Adrenal gland (tissue), 9 donors: ENCODE measurements at regions not wholly inside any gene's neighbourhood (a gene's known extent, or its start where the extent isn't known, plus 50 kb on each side); places are given as distances from the start of the nearest gene placed in this dataset.

Experiments
- DNase-seq, 7 donors: peaks; one replicate each; pipeline ENCODE4 v3.0.0-alpha.2; 2019 to 2020
- H3K27ac ChIP-seq, 5 donors: fragments of 200-600 bp; sonication (generic) in 4 of 5; 1 replicate in 3 of 5; 2 replicates in 2 of 5; pipeline versions ENCODE4 v1.5.1 to v1.8.0; 2016 to 2020; ENCODE audit warnings: mild to moderate bottlenecking in 1 of 5
- H3K27me3 ChIP-seq: fragments of 200-600 bp; 2 replicates; pipeline ENCODE4 v1.8.0; 2021
- H3K36me3 ChIP-seq, 2 donors: fragments of 200-600 bp; replicated peaks in 1 of 2; 1 replicate in 1 of 2; 2 replicates in 1 of 2; pipeline versions ENCODE4 v1.5.1 to v1.8.0; 2018 to 2022
- H3K4me1 ChIP-seq, 2 donors: fragments of 200-600 bp; replicated peaks in 1 of 2; 1 replicate in 1 of 2; 2 replicates in 1 of 2; pipeline versions ENCODE4 v1.5.1 to v1.8.0; 2018 to 2021
- H3K4me3 ChIP-seq, 4 donors: fragments of 200-600 bp; sonication (generic) in 3 of 4; one replicate each; pipeline ENCODE4 v1.5.1; 2016 to 2018
- H3K9me3 ChIP-seq, 3 donors: fragments of 200-600 bp; sonication (generic) in 1 of 3; replicated peaks in 1 of 3; 1 replicate in 2 of 3; 2 replicates in 1 of 3; pipeline versions ENCODE4 v1.5.1 to v1.8.0; 2016 to 2021
- POLR2A ChIP-seq, 2 donors: fragments of 450-650 bp; IDR thresholded peaks; one replicate each; pipeline ENCODE4 v1.6.1; 2017; ENCODE audit warnings: antibody characterized with exemption in 2 of 2, mild to moderate bottlenecking in 2 of 2, moderate library complexity in 1 of 2
- WGBS, 4 donors: extraction: QIAGEN DNeasy Blood & Tissue Kit in 2 of 4; methylation state at CpG; one replicate each; pipeline versions ENCODE4 v1.1.5 to v1.1.7; 2013 to 2017; 5-methylcytosine and 5-hydroxymethylcytosine counted together
- intact Hi-C, 2 donors: fragments of 100-400 bp; cut with DNase I; formaldehyde crosslinking; loops; one replicate each; pipeline versions ENCODE4 v1.14.1 to v1.15.0; 2022 to 2023
- TF ChIP-seq, protein P1 (sequence below), 6 experiments: fragments of 450-650 bp in 4 of 6; fragments of 200-600 bp in 2 of 6; sonication (generic) in 1 of 6; IDR thresholded peaks; 1 replicate in 5 of 6; 2 replicates in 1 of 6; pipeline versions ENCODE4 v1.5.1 to v1.8.0; 2016 to 2021; ENCODE audit warnings: antibody characterized with exemption in 6 of 6, mild to moderate bottlenecking in 2 of 6, moderate library complexity in 1 of 6
- donor health status: healthy with polysubstance abuse.
- donor health status: Bipolar disorder and iron deficiency.
- donor health status: DM: yes; HTN: yes; CAD: no.
- donor health status: DM: no; HTN: no; CAD: no.
- donor health status: DM: no; HTN: no; CAD: no.

GRCh38 chr1:105005594-105006195 lies 1256.0 kb downstream of the AMY1C start:
- Histone ChIP-seq H3K4me3 (no peak overlapping the region), H3K4me1 (no peaks in the 10 kb centered on the region), H3K9me3 (no peaks in the 10 kb centered on the region), H3K36me3 (no peaks in the 10 kb centered on the region), H3K27ac (no peak overlapping the region), H3K27me3 (no peaks in the 10 kb centered on the region)
- WGBS, 4 donors = 76 to 100% (median 84%) methylated on average over 1 to 7 of the region's 7 CpGs
- no peak for DNase-seq
- TF ChIP-seq, protein P1, sequence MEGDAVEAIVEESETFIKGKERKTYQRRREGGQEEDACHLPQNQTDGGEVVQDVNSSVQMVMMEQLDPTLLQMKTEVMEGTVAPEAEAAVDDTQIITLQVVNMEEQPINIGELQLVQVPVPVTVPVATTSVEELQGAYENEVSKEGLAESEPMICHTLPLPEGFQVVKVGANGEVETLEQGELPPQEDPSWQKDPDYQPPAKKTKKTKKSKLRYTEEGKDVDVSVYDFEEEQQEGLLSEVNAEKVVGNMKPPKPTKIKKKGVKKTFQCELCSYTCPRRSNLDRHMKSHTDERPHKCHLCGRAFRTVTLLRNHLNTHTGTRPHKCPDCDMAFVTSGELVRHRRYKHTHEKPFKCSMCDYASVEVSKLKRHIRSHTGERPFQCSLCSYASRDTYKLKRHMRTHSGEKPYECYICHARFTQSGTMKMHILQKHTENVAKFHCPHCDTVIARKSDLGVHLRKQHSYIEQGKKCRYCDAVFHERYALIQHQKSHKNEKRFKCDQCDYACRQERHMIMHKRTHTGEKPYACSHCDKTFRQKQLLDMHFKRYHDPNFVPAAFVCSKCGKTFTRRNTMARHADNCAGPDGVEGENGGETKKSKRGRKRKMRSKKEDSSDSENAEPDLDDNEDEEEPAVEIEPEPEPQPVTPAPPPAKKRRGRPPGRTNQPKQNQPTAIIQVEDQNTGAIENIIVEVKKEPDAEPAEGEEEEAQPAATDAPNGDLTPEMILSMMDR (IDR thresholded peaks at IDR 0.05) = no peak
- TF ChIP-seq POLR2A (IDR thresholded peaks at IDR 0.05) = no peak
- intact Hi-C loops = no loop called here

DNA sequence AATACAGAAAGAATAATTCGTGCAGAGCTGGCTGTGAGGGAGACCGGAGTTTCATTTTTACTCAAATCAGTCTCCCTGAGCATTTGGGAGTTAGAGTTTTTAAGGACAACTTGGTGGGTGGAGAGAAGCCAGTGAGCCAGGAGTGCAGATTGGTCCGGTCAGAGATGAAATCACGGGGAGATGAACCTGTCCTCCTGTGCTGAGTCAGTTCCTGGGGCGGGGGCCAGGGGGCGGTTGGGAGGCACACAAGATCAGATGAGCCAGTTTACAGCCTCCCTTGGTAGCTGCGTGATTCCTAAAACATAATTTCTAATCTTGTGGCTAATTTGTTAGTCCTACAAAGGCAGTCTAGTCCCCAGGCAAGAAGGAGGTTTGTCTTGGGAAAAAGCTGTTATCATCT lies 1267.9 kb downstream of the AMY1C start:
- intact Hi-C loops = no loop called here
- Histone ChIP-seq H3K27ac (no peak overlapping the region), H3K4me1 (no peaks in the 10 kb centered on the region), H3K4me3 (no peak overlapping the region), H3K9me3 (no peaks in the 10 kb centered on the region), H3K36me3 (no peaks in the 10 kb centered on the region), H3K27me3 (no peaks in the 10 kb centered on the region)
- WGBS, 4 donors = 59 to 71% (median 68%) methylated on average over 7 of the region's 7 CpGs
- no peak for TF ChIP-seq POLR2A (IDR thresholded peaks at IDR 0.05)
- TF ChIP-seq, protein P1 (IDR thresholded peaks at IDR 0.05) = no peak
- DNase-seq = no peak

GRCh38 chr1:105023719-105024118 lies 1274.0 kb downstream of the AMY1C start:
- DNase-seq = no peak
- no peak overlapping the region for H3K27ac ChIP-seq
- H3K27me3 ChIP-seq = no peaks in the 10 kb centered on the region
- intact Hi-C loops = no loop called here
- no peak overlapping the region for H3K4me3 ChIP-seq
- no peaks in the 10 kb centered on the region for H3K9me3 ChIP-seq
- no peaks in the 10 kb centered on the region for H3K4me1 ChIP-seq
- no peak for TF ChIP-seq POLR2A (IDR thresholded peaks at IDR 0.05)
- TF ChIP-seq, protein P1 (IDR thresholded peaks at IDR 0.05) = no peak
- H3K36me3 ChIP-seq = no peaks in the 10 kb centered on the region

GRCh38 chr1:105027838-105028471 lies 1278.3 kb downstream of the AMY1C start:
- Histone ChIP-seq H3K4me1 (no peaks in the 10 kb centered on the region), H3K27ac (no peak overlapping the region), H3K9me3 (no peaks in the 10 kb centered on the region), H3K4me3 (no peak overlapping the region), H3K27me3 (no peaks in the 10 kb centered on the region), H3K36me3 (no peaks in the 10 kb centered on the region)
- intact Hi-C loops = no loop called here
- TF ChIP-seq, protein P1 (IDR thresholded peaks at IDR 0.05) = no peak
- no peak for TF ChIP-seq POLR2A (IDR thresholded peaks at IDR 0.05)
- WGBS, 4 donors = 69 to 80% (median 78%) methylated on average over 2 to 3 of the region's 3 CpGs
- no peak for DNase-seq
